IMR-90 (cell line): ENCODE measurements at regions not wholly inside any gene's neighbourhood (a gene's known extent, or its start where the extent isn't known, plus 50 kb on each side); places are given as distances from the start of the nearest gene placed in this dataset.

ENCODE experiments used
- ATAC-seq: fragments of 200-7000 bp; cut with Tn5 transposase; 2 replicates; pipeline ENCODE4 v1.9.1; 2020; ENCODE audit warnings: low read depth, mild to moderate bottlenecking, moderate library complexity
- BruUV-seq: library from RNA; stranded (reverse); fragments of 400-500 nt; replicated peaks from 2 replicates; lab custom pipeline; 2021; lab: Mats Ljungman, UMichigan
- CTCF ChIA-PET: fragments of 300-600 bp; formaldehyde crosslinking; extraction: SDS; loops from one replicate; lab custom pipeline; 2021; ENCODE audit warnings: antibody characterized with exemption; lab: Yijun Ruan, JAX
- POLR2A ChIA-PET: fragments of 300-600 bp; sonication (Branson Sonifier 250); formaldehyde crosslinking; loops from one replicate; lab custom pipeline; 2022; ENCODE audit warnings: antibody characterized with exemption; ENCODE audit not compliant: unreplicated experiment; lab: Charles Lee
- DNase-seq: peaks from one replicate; pipeline ENCODE4 v3.0.0; 2013
- H2AFZ ChIP-seq: replicated peaks from 2 replicates; pipeline ENCODE3; 2013; ENCODE audit warnings: low read length, mild to moderate bottlenecking; ENCODE audit not compliant: poor library complexity
- H2AK5ac ChIP-seq: 2 replicates; pipeline ENCODE4 v1.6.1; 2013; ENCODE audit warnings: low read depth, low read length, inconsistent platforms
- H2AK9ac ChIP-seq: replicated peaks from 2 replicates; pipeline ENCODE3; 2013; ENCODE audit warnings: mild to moderate bottlenecking, low read depth, low read length, moderate library complexity; ENCODE audit not compliant: poor library complexity
- H2BK120ac ChIP-seq: 2 replicates; pipeline ENCODE4 v1.6.1; 2013; ENCODE audit warnings: low read depth, low read length, inconsistent platforms
- H2BK15ac ChIP-seq: 3 replicates; pipeline ENCODE4 v1.6.1; 2013; ENCODE audit warnings: low read depth, low read length, inconsistent platforms
- H2BK20ac ChIP-seq: 2 replicates; pipeline ENCODE4 v1.6.1; 2013; ENCODE audit warnings: low read depth, mild to moderate bottlenecking, inconsistent platforms, low read length, moderate library complexity
- H2BK5ac ChIP-seq: 2 replicates; pipeline ENCODE4 v1.6.1; 2013; ENCODE audit warnings: mild to moderate bottlenecking, low read depth, low read length, inconsistent platforms; ENCODE audit not compliant: poor library complexity, severe bottlenecking
- H3K14ac ChIP-seq: replicated peaks from 2 replicates; pipeline ENCODE4 v1.6.1; 2013; ENCODE audit warnings: low read depth, low read length, inconsistent platforms
- H3K18ac ChIP-seq: 2 replicates; pipeline ENCODE4 v1.6.1; 2013; ENCODE audit warnings: low read depth, low read length, control low read depth
- H3K23ac ChIP-seq: 2 replicates; pipeline ENCODE4 v1.6.1; 2013; ENCODE audit warnings: low read depth, low read length, inconsistent platforms
- H3K27ac ChIP-seq: 2 replicates; pipeline ENCODE4 v1.5.1; 2013; ENCODE audit warnings: mild to moderate bottlenecking, control low read depth, low read length; ENCODE audit not compliant: insufficient read depth
- H3K27me3 ChIP-seq: 2 replicates; pipeline ENCODE4 v1.6.1; 2013; ENCODE audit warnings: low read length; ENCODE audit not compliant: control insufficient read depth, insufficient read depth
- H3K36me3 ChIP-seq: 2 replicates; pipeline ENCODE4 v1.6.1; 2013; ENCODE audit warnings: low read length, mixed read lengths; ENCODE audit not compliant: control insufficient read depth, insufficient read depth
- H3K4ac ChIP-seq: 2 replicates; pipeline ENCODE4 v1.6.1; 2013; ENCODE audit warnings: low read depth, low read length, inconsistent platforms
- H3K4me1 ChIP-seq: 2 replicates; pipeline ENCODE4 v1.6.1; 2013; ENCODE audit warnings: low read length, mixed read lengths; ENCODE audit not compliant: control insufficient read depth, insufficient read depth
- H3K4me2 ChIP-seq: 2 replicates; pipeline ENCODE4 v1.6.1; 2013; ENCODE audit warnings: low read depth, mild to moderate bottlenecking, control low read depth, low read length, moderate library complexity
- H3K4me3 ChIP-seq: 2 replicates; pipeline ENCODE4 v1.5.1; 2013; ENCODE audit warnings: low read depth, mild to moderate bottlenecking, control low read depth, low read length, moderate library complexity; ENCODE audit not compliant: insufficient read depth
- H3K56ac ChIP-seq: 2 replicates; pipeline ENCODE4 v1.6.1; 2013; ENCODE audit warnings: low read length, inconsistent platforms; ENCODE audit not compliant: insufficient read depth; ENCODE audit errors: extremely low read depth
- H3K79me1 ChIP-seq, 2 experiments: 2 replicates each; pipeline ENCODE4 v1.6.1; 2013; ENCODE audit warnings: low read length in 2 of 2, inconsistent platforms in 1 of 2, low read depth in 1 of 2
- H3K9ac ChIP-seq: 2 replicates; pipeline ENCODE4 v1.6.1; 2013; ENCODE audit warnings: low read depth, low read length, control low read depth
- H3K9me1 ChIP-seq: 2 replicates; pipeline ENCODE4 v1.6.1; 2013; ENCODE audit warnings: low read length, inconsistent platforms; ENCODE audit not compliant: insufficient read depth
- H3K9me3 ChIP-seq: 2 replicates; pipeline ENCODE4 v1.6.1; 2013; ENCODE audit warnings: low read length; ENCODE audit not compliant: control insufficient read depth, insufficient read depth
- H4K20me1 ChIP-seq: 2 replicates; pipeline ENCODE4 v1.6.1; 2013; ENCODE audit warnings: low read length, inconsistent platforms; ENCODE audit not compliant: insufficient read depth
- H4K5ac ChIP-seq: 2 replicates; pipeline ENCODE4 v1.6.1; 2013; ENCODE audit warnings: mild to moderate bottlenecking, low read depth, low read length, control low read depth
- H4K8ac ChIP-seq, 2 experiments: 2 replicates each; pipeline ENCODE4 v1.6.1; 2013; ENCODE audit warnings: low read depth in 2 of 2, low read length in 2 of 2, control low read depth in 1 of 2, inconsistent platforms in 1 of 2
- H4K91ac ChIP-seq: 2 replicates; pipeline ENCODE4 v1.6.1; 2013; ENCODE audit warnings: low read depth, low read length, inconsistent platforms; ENCODE audit not compliant: insufficient read depth
- BHLHE40 ChIP-seq: fragments of 150-350 bp; IDR thresholded peaks from 2 replicates; pipeline ENCODE4 v1.6.1; 2016; ENCODE audit warnings: mild to moderate bottlenecking, low read depth, low read length
- CEBPB ChIP-seq: IDR thresholded peaks from 2 replicates; pipeline ENCODE4 v1.6.1; 2012; ENCODE audit warnings: low read depth, low read length, improper control_type of control experiment
- CTCF ChIP-seq: conservative IDR thresholded peaks from 2 replicates; pipeline ENCODE4 v1.5.1; 2012; ENCODE audit warnings: mild to moderate bottlenecking, low read depth, low read length, improper control_type of control experiment
- ELK1 ChIP-seq: fragments of 150-350 bp; IDR thresholded peaks from 2 replicates; pipeline ENCODE4 v1.6.1; 2016; ENCODE audit warnings: low read depth, mild to moderate bottlenecking, low read length, moderate library complexity, borderline replicate concordance
- MAFK ChIP-seq: IDR thresholded peaks from 2 replicates; pipeline ENCODE4 v1.6.1; 2012; ENCODE audit warnings: low read depth, low read length, improper control_type of control experiment
- MAZ ChIP-seq: IDR thresholded peaks from 2 replicates; pipeline ENCODE4 v1.6.1; 2012; ENCODE audit warnings: low read depth, mild to moderate bottlenecking, low read length, improper control_type of control experiment, moderate library complexity, borderline replicate concordance
- MXI1 ChIP-seq: IDR thresholded peaks from 2 replicates; pipeline ENCODE4 v1.6.1; 2012; ENCODE audit warnings: low read depth, mild to moderate bottlenecking, low read length, moderate library complexity, borderline replicate concordance
- RAD21 ChIP-seq: IDR thresholded peaks from 2 replicates; pipeline ENCODE4 v1.6.1; 2012; ENCODE audit warnings: low read length, improper control_type of control experiment
- RCOR1 ChIP-seq: IDR thresholded peaks from 2 replicates; pipeline ENCODE4 v1.6.1; 2012; ENCODE audit warnings: mild to moderate bottlenecking, low read length, improper control_type of control experiment; ENCODE audit not compliant: insufficient replicate concordance
- SMC3 ChIP-seq: fragments of 150-350 bp; IDR thresholded peaks from 2 replicates; pipeline ENCODE4 v1.6.1; 2016; ENCODE audit warnings: low read depth, mild to moderate bottlenecking, antibody characterized with exemption, low read length, moderate library complexity
- USF2 ChIP-seq: fragments of 150-350 bp; IDR thresholded peaks from 2 replicates; pipeline ENCODE4 v1.6.1; 2017; ENCODE audit warnings: mild to moderate bottlenecking, antibody characterized with exemption, low read length, low read depth
- WGBS, 2 experiments: methylation state at CpG; one replicate each; pipeline versions ENCODE4 v1.1.5 to v1.1.7; 2013; ENCODE audit warnings: missing lambda C conversion rate in 2 of 2; ENCODE audit not compliant: insufficient read length in 1 of 2; ENCODE audit errors: extremely low coverage in 2 of 2; 5-methylcytosine and 5-hydroxymethylcytosine counted together
- dilution Hi-C: fragments of 300-500 bp; cut with HindIII; formaldehyde crosslinking; loops from one replicate; pipeline ENCODE4 v1.14.3; 2018; ENCODE audit warnings: low sequenced_read_pairs; ENCODE audit not compliant: unreplicated experiment
- in situ Hi-C: fragments of 300-500 bp; cut with MboI; formaldehyde crosslinking; loops from 3 replicates; pipeline ENCODE4 v1.14.3; 2019; ENCODE audit warnings: low sequenced_read_pairs, inconsistent platforms, mixed read lengths
- intact Hi-C: fragments of 100-400 bp; cut with micrococcal nuclease; formaldehyde crosslinking; loops from 2 replicates; pipeline ENCODE4 v1.10.0; 2022

- no peak overlapping the region for H2BK120ac ChIP-seq
- no peak overlapping the region for H3K18ac ChIP-seq
- no peaks in the 10 kb centered on the region for H3K79me1 ChIP-seq
- no peaks in the 10 kb centered on the region for H3K36me3 ChIP-seq
- no peak overlapping the region for H2AK5ac ChIP-seq
- H2AFZ ChIP-seq, result no peak overlapping the region
- peak; percentile 73; the same call in 1 of the 2 replicates for ATAC-seq
- H3K4me1 ChIP-seq, result no peaks in the 10 kb centered on the region
- BruUV-seq, result no TSS peak
- TF ChIP-seq SMC3 (peak; percentile 82), MAZ (no peak), RCOR1 (no peak), CEBPB (no peak), ELK1 (no peak), RAD21 (peak; percentile 90), BHLHE40 (no peak), MXI1 (no peak), CTCF (peak; percentile 87), USF2 (no peak), MAFK (no peak)
- no peak overlapping the region for H2AK9ac ChIP-seq
- no peak overlapping the region for H2BK5ac ChIP-seq
- H3K14ac ChIP-seq, result no peak overlapping the region
- no peaks in the 10 kb centered on the region for H3K9me1 ChIP-seq
- peak; percentile 82 for DNase-seq
- ChIA-PET POLR2A (no interaction called here), CTCF (interaction anchor here (0.6 to 1.9 kb wide), 15 partner anchors 9 to 1198 kb away, joined by 3 to 8 read pairs (median 3); no protein-coding TSS in a partner anchor)
- WGBS, 2 experiments, result no CpG with 5 or more reads among the region's 2 CpGs
- intact Hi-C loops, result loop anchor here (1.0 to 5.0 kb wide), 6 partner anchors 177 to 439 kb away; no protein-coding TSS in a partner anchor
- no peak overlapping the region for H3K56ac ChIP-seq
- H3K9me3 ChIP-seq, result no peaks in the 10 kb centered on the region
- no peak overlapping the region for H3K23ac ChIP-seq
- no peak overlapping the region for H4K91ac ChIP-seq
- in situ Hi-C loops, result loop anchor here (25.0 kb wide), 1 partner anchor 326 kb away; no protein-coding TSS in a partner anchor
- no peak overlapping the region for H3K4ac ChIP-seq
- no peaks in the 10 kb centered on the region for H3K27me3 ChIP-seq
- no peak overlapping the region for H3K9ac ChIP-seq
- H4K20me1 ChIP-seq, result no peaks in the 10 kb centered on the region
- no peak overlapping the region for H4K5ac ChIP-seq
- no peak overlapping the region for H2BK20ac ChIP-seq
- no peak overlapping the region for H4K8ac ChIP-seq
- H2BK15ac ChIP-seq, result no peak overlapping the region
- no peak overlapping the region for H3K27ac ChIP-seq
- no peak overlapping the region for H3K4me3 ChIP-seq
- dilution Hi-C loops, result no loop called here
- no peak overlapping the region for H3K4me2 ChIP-seq
Measured at GRCh38 chr1:199113265-199113869, 474.5 kb downstream of the PTPRC start.
